Glomerular visceral epithelial cell (primary cell): ENCODE measurements at regions not wholly inside any gene's neighbourhood (a gene's known extent, or its start where the extent isn't known, plus 50 kb on each side); places are given as distances from the start of the nearest gene placed in this dataset.

Source experiments
- DNase-seq: peaks from one replicate; pipeline ENCODE4 v3.0.0-alpha.2; 2016; ENCODE audit errors: extremely low spot score

GRCh38 chr2:188207554-188207953 lies 84.1 kb upstream of the GULP1 start:
- DNase-seq = no peak

- DNase-seq = no peak
Observed at GRCh38 chr2:188209218-188209617, 82.5 kb upstream of the GULP1 start.

GRCh38 chr2:188217264-188217663 lies 74.4 kb upstream of the GULP1 start:
- no peak for DNase-seq

GRCh38 chr2:188219541-188219940 lies 72.1 kb upstream of the GULP1 start:
- no peak for DNase-seq

GRCh38 chr2:188220535-188220934 lies 71.1 kb upstream of the GULP1 start:
- DNase-seq = no peak

- no peak for DNase-seq
Observed at GRCh38 chr2:188227713-188228112, 64.0 kb upstream of the GULP1 start.

- peak; percentile 23 for DNase-seq
Observed at GRCh38 chr2:188235364-188235763, 56.3 kb upstream of the GULP1 start.

GRCh38 chr2:188238386-188238785 lies 53.3 kb upstream of the GULP1 start:
- DNase-seq = no peak
